Skeletal muscle cell (primary cell): ENCODE measurements at regions not wholly inside any gene's neighbourhood (a gene's known extent, or its start where the extent isn't known, plus 50 kb on each side); places are given as distances from the start of the nearest gene placed in this dataset.

Source experiments
- DNase-seq: peaks from one replicate; pipeline ENCODE4 v3.0.0-alpha.2; 2010; ENCODE audit warnings: low read depth
- H3K4me3 ChIP-seq: 2 replicates; pipeline ENCODE4 v1.5.1; 2011; ENCODE audit warnings: low read depth, mild to moderate bottlenecking, control low read depth, low read length, moderate library complexity

DNA sequence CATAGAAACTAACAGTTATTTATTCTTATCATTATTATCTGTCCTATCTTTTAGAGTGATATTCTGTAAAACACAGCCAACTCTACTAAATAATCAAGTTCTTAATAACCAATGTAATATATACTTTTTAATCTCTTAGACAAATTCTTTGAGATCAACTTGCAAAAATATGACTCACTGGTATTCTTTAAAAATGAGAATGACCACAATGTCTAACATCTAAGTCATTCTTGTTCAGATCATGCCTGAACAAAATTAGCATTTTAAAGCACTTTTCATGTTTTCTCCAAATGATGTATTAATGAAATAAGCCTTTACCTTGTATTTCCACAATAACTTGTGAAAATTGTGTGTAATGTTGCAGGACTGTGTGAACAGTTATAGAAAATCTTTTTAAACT lies 356.9 kb upstream of the RGMB start:
- DNase-seq: peak; percentile 12
- H3K4me3 ChIP-seq: no peak overlapping the region

- no peak for DNase-seq
- no peak overlapping the region for H3K4me3 ChIP-seq
Observed at GRCh38 chr5:98419825-98420224, 353.6 kb upstream of the RGMB start.

DNA sequence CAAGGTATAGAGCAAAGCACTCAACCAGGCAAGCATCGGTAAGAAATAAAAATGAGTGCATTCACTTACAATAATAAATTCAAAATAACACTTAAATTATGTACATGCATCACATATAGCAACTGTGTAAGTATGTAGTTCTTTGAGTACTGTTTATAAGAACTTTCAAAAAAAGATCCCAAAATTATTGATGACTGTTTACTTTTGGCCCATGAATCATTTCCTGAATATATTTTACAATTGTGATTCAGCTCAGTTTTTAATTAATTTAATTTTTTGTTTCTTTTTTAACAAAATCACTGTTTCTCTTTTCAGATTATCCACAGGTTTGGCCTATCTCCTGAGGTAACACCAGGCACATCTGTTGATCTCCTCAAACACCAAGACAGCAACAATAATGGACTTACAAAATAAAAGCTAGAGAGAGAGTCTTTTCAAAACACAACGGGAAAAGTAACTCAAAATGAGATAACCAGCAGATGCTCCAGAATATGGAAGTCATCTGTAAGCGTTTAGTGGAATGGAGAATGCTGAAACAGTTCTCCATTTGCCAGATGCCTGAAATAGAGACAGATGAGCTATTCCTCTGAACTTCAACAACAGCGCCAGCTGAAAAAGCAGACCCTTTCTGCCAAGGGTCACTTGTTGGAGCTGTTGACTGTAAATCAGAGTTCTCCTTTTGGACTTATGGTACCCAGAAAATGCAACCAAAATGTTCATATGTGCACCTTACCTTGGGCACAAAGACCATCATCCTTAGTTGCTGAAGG lies 348.6 kb upstream of the RGMB start:
- no peak overlapping the region for H3K4me3 ChIP-seq
- DNase-seq: peak; percentile 49

DNA sequence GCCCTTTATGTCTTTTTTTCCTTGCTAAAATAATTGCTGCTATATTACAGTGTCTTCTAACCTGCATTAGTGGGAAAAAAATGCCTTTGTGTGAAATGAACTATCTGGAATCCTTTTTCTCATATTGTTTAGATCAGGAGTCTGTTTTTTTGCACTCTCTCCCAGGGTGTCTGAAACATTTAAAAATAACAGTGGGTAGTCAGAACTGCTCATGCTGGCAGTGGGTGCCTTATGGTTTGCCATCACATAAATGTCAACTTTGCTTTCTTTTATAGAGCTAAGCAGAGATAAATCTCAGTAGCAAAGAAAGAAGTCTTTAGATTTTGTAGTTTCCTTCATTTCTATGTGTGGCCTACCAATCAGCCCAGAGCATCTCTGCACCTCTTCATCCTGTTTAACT lies 347.8 kb upstream of the RGMB start:
- no peak overlapping the region for H3K4me3 ChIP-seq
- DNase-seq: no peak

DNA sequence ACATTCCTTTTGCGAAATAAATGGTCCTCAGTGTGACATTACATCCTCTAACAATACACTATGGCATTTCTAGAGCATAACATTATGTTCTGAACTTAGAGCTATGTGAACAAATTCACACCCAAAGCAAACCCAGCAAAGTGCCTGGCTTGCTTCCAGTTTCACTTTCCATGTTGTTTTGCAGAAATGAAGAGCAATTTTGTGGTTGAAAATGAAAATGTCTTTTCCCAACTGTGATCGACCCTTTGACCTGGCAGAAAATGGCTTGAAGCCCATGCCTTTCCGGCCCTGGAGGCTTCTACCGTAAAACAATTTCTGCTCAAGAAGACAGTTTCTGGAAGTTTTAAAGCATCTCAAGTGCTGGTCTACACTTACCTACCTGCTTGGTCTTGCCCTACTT lies 344.7 kb upstream of the RGMB start:
- peak; percentile 93 for DNase-seq
- no peak overlapping the region for H3K4me3 ChIP-seq

- no peak for DNase-seq
- H3K4me3 ChIP-seq: no peak overlapping the region
Observed at GRCh38 chr5:98432378-98432777, 341.1 kb upstream of the RGMB start.

- DNase-seq: no peak
- H3K4me3 ChIP-seq: no peak overlapping the region
Observed at GRCh38 chr5:98433022-98433421, 340.4 kb upstream of the RGMB start.

- no peak overlapping the region for H3K4me3 ChIP-seq
- no peak for DNase-seq
Observed at GRCh38 chr5:98433673-98434072, 339.8 kb upstream of the RGMB start.

DNA sequence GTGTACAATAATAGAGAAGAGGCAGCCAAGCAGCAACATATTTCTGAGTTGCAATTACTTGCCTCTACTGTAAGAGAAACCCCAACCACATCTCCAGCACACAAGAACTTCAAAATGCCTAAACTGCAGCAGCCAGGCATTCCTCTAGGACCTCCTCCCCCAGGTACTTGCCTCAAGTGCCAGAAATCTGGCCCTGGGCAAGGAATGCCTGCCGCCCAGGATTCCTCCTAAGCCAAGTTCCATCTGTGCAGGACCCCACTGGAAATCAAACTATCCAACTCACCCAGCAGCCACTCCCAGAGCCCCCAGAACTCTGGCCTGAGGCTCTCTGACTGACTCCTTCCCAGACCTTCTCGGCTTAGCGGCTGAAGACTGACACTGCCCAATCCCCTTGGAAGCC lies 336.8 kb upstream of the RGMB start:
- H3K4me3 ChIP-seq: no peak overlapping the region
- no peak for DNase-seq

GRCh38 chr5:98442448-98442847 lies 331.0 kb upstream of the RGMB start:
- DNase-seq: no peak
- no peak overlapping the region for H3K4me3 ChIP-seq

- no peak overlapping the region for H3K4me3 ChIP-seq
- no peak for DNase-seq
Observed at GRCh38 chr5:98443881-98444280, 329.6 kb upstream of the RGMB start.

DNA sequence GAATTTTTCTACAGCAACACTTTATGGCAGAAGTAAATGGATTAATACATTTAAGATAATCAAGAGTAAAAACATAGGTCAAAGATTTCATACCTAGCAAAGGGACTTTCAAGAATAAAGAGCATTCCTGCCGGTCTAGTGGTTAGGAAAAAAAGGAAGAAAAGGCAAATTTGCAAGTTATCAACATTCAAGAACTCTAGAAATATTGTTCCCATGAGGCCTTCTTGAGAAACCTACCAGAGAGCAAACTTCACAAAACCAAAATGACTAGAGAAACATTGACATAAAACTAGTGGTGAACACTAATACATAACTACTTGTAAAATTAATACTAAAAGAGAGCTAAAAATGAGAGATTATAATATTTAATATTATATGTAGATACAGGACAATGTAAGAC lies 320.2 kb upstream of the RGMB start:
- H3K4me3 ChIP-seq: no peak overlapping the region
- DNase-seq: peak; percentile 35

- H3K4me3 ChIP-seq: no peak overlapping the region
- peak; percentile 33 for DNase-seq
Observed at GRCh38 chr5:98454407-98454806, 319.1 kb upstream of the RGMB start.

DNA sequence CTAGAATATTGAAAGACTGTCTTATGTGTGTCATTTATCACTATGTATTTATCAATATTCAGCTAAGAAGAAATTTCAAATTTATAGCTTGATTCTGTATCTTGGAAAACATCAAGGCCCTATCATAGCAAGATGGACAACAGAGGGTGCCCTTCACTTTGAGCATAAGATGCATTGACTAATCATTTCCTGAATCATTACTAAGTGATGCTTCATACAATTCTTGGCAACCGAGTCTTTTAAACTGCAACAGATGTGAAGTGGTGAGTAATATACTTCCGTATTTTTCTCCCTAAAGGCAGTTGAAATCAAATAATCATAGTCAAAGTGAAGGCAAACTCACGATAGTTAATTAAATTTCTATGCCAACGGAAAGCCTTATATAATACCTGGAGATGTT lies 318.6 kb upstream of the RGMB start:
- peak overlapping the region; percentile 9 for H3K4me3 ChIP-seq
- DNase-seq: peak; percentile 86

GRCh38 chr5:98455665-98456064 lies 317.8 kb upstream of the RGMB start:
- peak; percentile 63 for DNase-seq
- no peak overlapping the region for H3K4me3 ChIP-seq

- DNase-seq: peak; percentile 84
- H3K4me3 ChIP-seq: no peak overlapping the region
Observed at GRCh38 chr5:98458004-98458403, 315.5 kb upstream of the RGMB start.

DNA sequence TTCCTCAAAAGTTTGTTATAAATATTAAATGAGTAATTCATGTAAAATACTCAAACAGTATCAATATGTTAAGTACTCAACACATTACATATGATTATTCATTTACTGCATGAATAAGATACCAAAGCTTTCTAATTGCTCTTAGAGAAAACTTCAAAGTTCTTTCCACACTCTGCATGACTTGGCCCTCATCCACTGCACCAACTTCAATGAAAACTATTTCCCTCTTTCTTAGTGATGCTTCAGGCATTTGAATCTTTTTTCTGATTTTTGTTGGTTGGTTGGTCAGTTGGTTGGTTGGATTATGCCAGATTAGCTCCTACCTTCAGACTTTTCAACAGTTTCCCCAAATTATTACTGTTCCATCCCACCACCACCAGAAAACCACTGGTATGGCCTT lies 314.7 kb upstream of the RGMB start:
- DNase-seq: no peak

GRCh38 chr5:98460536-98460935 lies 312.9 kb upstream of the RGMB start:
- no peak overlapping the region for H3K4me3 ChIP-seq
- no peak for DNase-seq

More for the DNA sequence above, 314.7 kb upstream of the RGMB start:
- H3K4me3 ChIP-seq: no peak overlapping the region

GRCh38 chr5:98461485-98461884 lies 312.0 kb upstream of the RGMB start:
- DNase-seq: no peak
- H3K4me3 ChIP-seq: no peak overlapping the region

DNA sequence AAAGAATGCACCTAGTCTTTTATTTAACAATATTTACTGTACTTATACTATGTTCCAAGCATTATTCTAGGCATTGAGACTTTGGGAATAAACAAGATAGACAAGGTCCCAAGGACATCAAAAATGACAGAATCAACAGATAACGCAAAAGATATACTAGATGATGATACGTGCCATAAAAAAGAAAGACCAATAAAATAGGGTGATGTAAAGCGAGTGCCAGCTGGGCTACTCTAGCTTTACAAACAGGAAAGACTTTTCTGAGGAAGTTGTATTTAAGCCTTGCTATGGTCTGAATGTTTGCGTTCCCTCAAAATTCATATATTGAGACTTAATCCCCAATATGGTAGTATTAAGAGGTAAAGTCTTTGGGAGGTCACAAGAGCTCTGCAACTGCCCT lies 310.2 kb upstream of the RGMB start:
- H3K4me3 ChIP-seq: no peak overlapping the region
- no peak for DNase-seq

- no peak for DNase-seq
- H3K4me3 ChIP-seq: no peak overlapping the region
Observed at GRCh38 chr5:98463676-98464075, 309.8 kb upstream of the RGMB start.
